ENCODE measurements at regions not wholly inside any gene's neighbourhood (a gene's known extent, or its start where the extent isn't known, plus 50 kb on each side); places are given as distances from the start of the nearest gene placed in this dataset.

- Histone ChIP-seq H4K20me1 (ENCODE audit: insufficient read depth, low read length) (no peaks in the 10 kb centered on the region), H4K8ac (ENCODE audit: low read depth in 2 of 2, low read length in 2 of 2) (no peak overlapping the region), H2AK9ac (replicated peaks; ENCODE audit: low read depth, low read length, poor library complexity) (no peak overlapping the region), H3K4me2 (ENCODE audit: low read depth, low read length) (no peak overlapping the region), H2BK120ac (ENCODE audit: low read depth, low read length) (no peak overlapping the region), H3K4ac (ENCODE audit: low read depth, low read length) (no peak overlapping the region), H2BK20ac (ENCODE audit: low read depth, low read length) (no peak overlapping the region), H3K23ac (ENCODE audit: low read depth, low read length) (no peak overlapping the region), H2BK15ac (ENCODE audit: low read depth, low read length) (no peak overlapping the region), H4K91ac (ENCODE audit: insufficient read depth, low read depth, low read length) (no peak overlapping the region), H3K18ac (ENCODE audit: low read depth, low read length) (no peak overlapping the region), H3K56ac (ENCODE audit: extremely low read depth, insufficient read depth, low read length) (no peak overlapping the region), H3K4me1 (ENCODE audit: control insufficient read depth, insufficient read depth, low read length) (no peaks in the 10 kb centered on the region), H2BK5ac (ENCODE audit: low read depth, low read length, poor library complexity, severe bottlenecking) (no peak overlapping the region), H3K36me3 (ENCODE audit: control insufficient read depth, insufficient read depth, low read length) (no peaks in the 10 kb centered on the region), H3K9me1 (ENCODE audit: insufficient read depth, low read length) (no peaks in the 10 kb centered on the region), H3K9me3 (ENCODE audit: control insufficient read depth, insufficient read depth, low read length) (no peaks in the 10 kb centered on the region), H3K14ac (replicated peaks; ENCODE audit: low read depth, low read length) (no peak overlapping the region), H3K4me3 (ENCODE audit: insufficient read depth, low read depth, low read length) (no peak overlapping the region), H2AFZ (replicated peaks; ENCODE audit: low read length, poor library complexity) (no peak overlapping the region), H4K5ac (ENCODE audit: low read depth, low read length) (no peak overlapping the region), H3K27ac (ENCODE audit: insufficient read depth, low read length) (no peak overlapping the region), H3K79me1 (ENCODE audit: low read depth in 1 of 2, low read length in 2 of 2) (no peaks in the 10 kb centered on the region), H2AK5ac (ENCODE audit: low read depth, low read length) (no peak overlapping the region), H3K9ac (ENCODE audit: low read depth, low read length) (no peak overlapping the region), H3K27me3 (ENCODE audit: control insufficient read depth, insufficient read depth, low read length) (no peaks in the 10 kb centered on the region)
- POLR2A ChIA-PET (ENCODE audit: unreplicated experiment) = no interaction called here
- DNase-seq (no peak), ATAC-seq (ENCODE audit: low read depth) (no peak)
- intact Hi-C loops (cut with micrococcal nuclease) = no loop called here
- CTCF ChIA-PET = no interaction called here
- no peak for TF ChIP-seq POLR2A (IDR thresholded peaks at IDR 0.05; ENCODE audit: low read depth, low read length)
- TF ChIP-seq CEBPB (IDR thresholded peaks at IDR 0.05; ENCODE audit: low read depth, low read length) = no peak
- TF ChIP-seq MAFK (IDR thresholded peaks at IDR 0.05; ENCODE audit: low read depth, low read length) = no peak
- no CpG with 5 or more reads among the region's 4 CpGs for WGBS, 2 experiments (ENCODE audit: extremely low coverage in 2 of 2, insufficient read length in 1 of 2)
- BruUV-seq (replicated peaks) = no TSS peak
- in situ Hi-C loops (cut with MboI; ENCODE audit: low sequenced_read_pairs) = no loop called here
- dilution Hi-C loops (cut with HindIII; ENCODE audit: low sequenced_read_pairs, unreplicated experiment) = no loop called here
These were observed 550.1 kb upstream of the PCDH20 start for GRCh38 chr13:61965756-61966155.
